Vagina (tissue), 2 donors: ENCODE measurements at regions not wholly inside any gene's neighbourhood (a gene's known extent, or its start where the extent isn't known, plus 50 kb on each side); places are given as distances from the start of the nearest gene placed in this dataset.

Source experiments
- DNase-seq, 2 donors: peaks; one replicate each; pipeline ENCODE4 v3.0.0-alpha.2; 2017; ENCODE audit errors: extremely low spot score in 2 of 2
- H3K27ac ChIP-seq: fragments of 200-600 bp; sonication (generic); one replicate; pipeline ENCODE4 v1.5.1; 2019
- H3K27me3 ChIP-seq: fragments of 200-600 bp; sonication (generic); one replicate; pipeline ENCODE4 v1.5.1; 2019
- H3K36me3 ChIP-seq, 2 donors: fragments of 200-600 bp; sonication (generic); one replicate each; pipeline ENCODE4 v1.5.1; 2017 to 2019
- H3K4me1 ChIP-seq: fragments of 200-600 bp; sonication (generic); one replicate; pipeline ENCODE4 v1.5.1; 2019
- H3K4me3 ChIP-seq, 2 donors: fragments of 200-600 bp; sonication (generic); 1 replicate in 1 of 2; 2 replicates in 1 of 2; pipeline ENCODE4 v1.5.1; 2016 to 2019
- H3K9me3 ChIP-seq: fragments of 200-600 bp; sonication (generic); one replicate; pipeline ENCODE4 v1.5.1; 2019
- POLR2A ChIP-seq, 2 donors: fragments of 450-650 bp; IDR thresholded peaks; one replicate each; pipeline ENCODE4 v1.6.1; 2017; ENCODE audit warnings: antibody characterized with exemption in 2 of 2, mild to moderate bottlenecking in 2 of 2, moderate library complexity in 2 of 2
- POLR2AphosphoS5 ChIP-seq, 2 donors: sonication (generic); formaldehyde crosslinking; IDR thresholded peaks; one replicate each; pipeline ENCODE4 v1.9.0; 2017; ENCODE audit warnings: antibody characterized with exemption in 2 of 2, mild to moderate bottlenecking in 2 of 2, low read depth in 1 of 2; ENCODE audit not compliant: insufficient read depth in 1 of 2
- intact Hi-C: fragments of 100-400 bp; cut with DNase I; formaldehyde crosslinking; loops from one replicate; pipeline ENCODE4 v1.15.1; 2023
- TF ChIP-seq, protein P1 (sequence below), 3 experiments: fragments of 450-650 bp in 2 of 3; fragments of 200-600 bp in 1 of 3; sonication (generic) in 1 of 3; IDR thresholded peaks; one replicate each; pipeline ENCODE4 v1.5.1; 2017 to 2019; ENCODE audit warnings: antibody characterized with exemption in 3 of 3, mild to moderate bottlenecking in 2 of 3, moderate library complexity in 2 of 3

DNA sequence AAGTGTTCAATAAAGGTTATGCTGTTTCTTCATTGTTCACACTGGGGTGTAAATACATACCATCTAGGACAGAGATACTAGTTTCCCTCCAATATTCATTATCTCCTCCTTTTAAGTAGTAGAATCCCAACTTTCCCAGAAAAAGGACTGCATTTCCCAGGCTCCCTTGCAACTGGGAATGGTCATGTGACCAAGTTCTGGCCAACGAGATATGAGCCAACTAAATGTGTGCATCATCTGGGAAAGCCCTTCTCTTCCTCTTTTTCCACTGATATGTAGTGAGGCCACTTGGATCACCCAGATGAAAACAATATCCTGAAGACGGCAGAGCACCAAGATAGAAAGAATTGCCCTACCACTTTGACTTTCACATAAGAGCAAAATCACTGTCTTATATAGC lies 97.9 kb upstream of the PTPRT start:
- H3K4me3 ChIP-seq, result no peak overlapping the region
- no peaks in the 10 kb centered on the region for H3K27me3 ChIP-seq
- no peaks in the 10 kb centered on the region for H3K36me3 ChIP-seq
- H3K4me1 ChIP-seq, result no peaks in the 10 kb centered on the region
- no peak for DNase-seq
- H3K9me3 ChIP-seq, result no peaks in the 10 kb centered on the region
- no peak overlapping the region for H3K27ac ChIP-seq
- TF ChIP-seq POLR2A (IDR thresholded peaks at IDR 0.05) (no peak), POLR2AphosphoS5 (IDR thresholded peaks at IDR 0.05; ENCODE audit: insufficient read depth in 1 of 2, low read depth in 1 of 2) (no peak)
- TF ChIP-seq, protein P1, sequence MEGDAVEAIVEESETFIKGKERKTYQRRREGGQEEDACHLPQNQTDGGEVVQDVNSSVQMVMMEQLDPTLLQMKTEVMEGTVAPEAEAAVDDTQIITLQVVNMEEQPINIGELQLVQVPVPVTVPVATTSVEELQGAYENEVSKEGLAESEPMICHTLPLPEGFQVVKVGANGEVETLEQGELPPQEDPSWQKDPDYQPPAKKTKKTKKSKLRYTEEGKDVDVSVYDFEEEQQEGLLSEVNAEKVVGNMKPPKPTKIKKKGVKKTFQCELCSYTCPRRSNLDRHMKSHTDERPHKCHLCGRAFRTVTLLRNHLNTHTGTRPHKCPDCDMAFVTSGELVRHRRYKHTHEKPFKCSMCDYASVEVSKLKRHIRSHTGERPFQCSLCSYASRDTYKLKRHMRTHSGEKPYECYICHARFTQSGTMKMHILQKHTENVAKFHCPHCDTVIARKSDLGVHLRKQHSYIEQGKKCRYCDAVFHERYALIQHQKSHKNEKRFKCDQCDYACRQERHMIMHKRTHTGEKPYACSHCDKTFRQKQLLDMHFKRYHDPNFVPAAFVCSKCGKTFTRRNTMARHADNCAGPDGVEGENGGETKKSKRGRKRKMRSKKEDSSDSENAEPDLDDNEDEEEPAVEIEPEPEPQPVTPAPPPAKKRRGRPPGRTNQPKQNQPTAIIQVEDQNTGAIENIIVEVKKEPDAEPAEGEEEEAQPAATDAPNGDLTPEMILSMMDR (IDR thresholded peaks at IDR 0.05), result no peak
- intact Hi-C loops, result no loop called here

DNA sequence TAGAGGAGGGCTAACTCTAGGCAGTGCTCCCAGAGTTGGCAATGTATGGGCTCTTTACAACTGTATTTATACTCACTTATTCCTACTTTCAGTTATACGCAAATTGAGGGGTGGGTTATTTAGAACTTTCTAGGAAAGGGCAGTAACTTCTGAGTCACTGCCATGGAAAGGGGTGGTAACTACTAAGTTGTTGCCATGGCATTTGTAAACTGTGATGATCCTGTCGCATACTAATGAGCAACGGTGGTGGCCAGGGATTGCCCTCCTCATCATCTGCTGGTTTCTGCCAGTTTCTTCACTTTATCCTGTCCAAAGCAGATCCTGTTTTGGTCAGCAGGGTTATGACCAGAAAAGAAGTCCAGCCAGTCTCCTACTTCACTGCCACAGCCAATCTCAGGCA lies 95.5 kb upstream of the PTPRT start:
- H3K4me1 ChIP-seq, result no peaks in the 10 kb centered on the region
- DNase-seq, result no peak
- intact Hi-C loops, result no loop called here

DNA sequence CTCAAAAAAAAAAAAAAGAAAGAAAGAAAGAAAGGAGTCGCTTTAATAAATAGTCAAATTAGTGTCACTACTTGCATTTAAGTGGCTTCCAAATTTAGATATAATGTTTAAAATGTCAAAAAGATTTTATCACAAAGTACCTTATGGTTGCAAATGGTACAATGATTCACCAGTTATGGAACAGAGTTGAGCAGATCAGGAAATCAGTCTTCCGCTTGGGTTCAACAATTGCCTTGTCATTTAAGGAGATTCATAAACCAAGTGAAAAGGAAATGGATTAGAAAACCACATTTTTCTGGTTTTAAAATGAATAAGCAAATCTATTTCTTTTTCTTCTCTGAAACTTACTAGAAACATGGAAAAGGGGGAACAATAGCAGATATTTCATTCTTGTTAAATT lies 94.8 kb upstream of the PTPRT start:
- Histone ChIP-seq H3K36me3 (no peaks in the 10 kb centered on the region), H3K9me3 (no peaks in the 10 kb centered on the region), H3K4me3 (no peak overlapping the region), H3K27me3 (no peaks in the 10 kb centered on the region), H3K27ac (no peak overlapping the region), H3K4me1 (no peaks in the 10 kb centered on the region)
- TF ChIP-seq POLR2AphosphoS5 (IDR thresholded peaks at IDR 0.05; ENCODE audit: insufficient read depth in 1 of 2, low read depth in 1 of 2), result no peak
- TF ChIP-seq, protein P1 (IDR thresholded peaks at IDR 0.05), result no peak
- TF ChIP-seq POLR2A (IDR thresholded peaks at IDR 0.05), result no peak
- intact Hi-C loops, result no loop called here
- DNase-seq, result no peak

More for the DNA sequence above, 95.5 kb upstream of the PTPRT start:
- Histone ChIP-seq H3K36me3 (no peaks in the 10 kb centered on the region), H3K27me3 (no peaks in the 10 kb centered on the region), H3K4me3 (no peak overlapping the region), H3K9me3 (no peaks in the 10 kb centered on the region), H3K27ac (no peak overlapping the region)
- no peak for TF ChIP-seq POLR2AphosphoS5 (IDR thresholded peaks at IDR 0.05; ENCODE audit: insufficient read depth in 1 of 2, low read depth in 1 of 2)
- TF ChIP-seq POLR2A (IDR thresholded peaks at IDR 0.05), result no peak
- TF ChIP-seq, protein P1 (IDR thresholded peaks at IDR 0.05), result no peak

GRCh38 chr20:43283126-43283525 lies 93.4 kb upstream of the PTPRT start:
- no peaks in the 10 kb centered on the region for H3K9me3 ChIP-seq
- TF ChIP-seq POLR2AphosphoS5 (IDR thresholded peaks at IDR 0.05; ENCODE audit: insufficient read depth in 1 of 2, low read depth in 1 of 2) (no peak), POLR2A (IDR thresholded peaks at IDR 0.05) (no peak)
- TF ChIP-seq, protein P1 (IDR thresholded peaks at IDR 0.05), result no peak
- DNase-seq, result no peak
- H3K27me3 ChIP-seq, result no peaks in the 10 kb centered on the region
- H3K36me3 ChIP-seq, result no peaks in the 10 kb centered on the region
- no peaks in the 10 kb centered on the region for H3K4me1 ChIP-seq
- intact Hi-C loops, result no loop called here
- no peak overlapping the region for H3K27ac ChIP-seq
- H3K4me3 ChIP-seq, result no peak overlapping the region

DNA sequence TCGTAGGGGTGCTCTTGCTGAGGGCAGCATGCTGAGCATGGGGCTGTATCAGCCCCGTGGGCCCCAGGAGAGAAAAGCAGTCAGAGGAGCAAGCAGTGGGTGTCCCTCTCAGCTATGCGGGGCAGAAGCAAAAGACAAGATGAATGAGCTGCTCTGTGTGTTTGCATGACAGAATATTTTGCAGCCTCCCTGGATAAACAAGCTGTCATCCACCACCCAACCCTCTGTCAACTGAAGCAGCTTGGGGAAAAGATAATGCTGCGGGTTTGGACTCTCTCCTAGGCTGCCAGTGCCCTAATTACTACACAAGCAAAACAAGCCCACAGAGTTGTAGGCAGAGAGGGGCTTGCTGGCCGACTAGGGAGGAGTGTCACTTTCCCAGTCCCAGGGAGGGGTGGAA lies 82.3 kb upstream of the PTPRT start:
- TF ChIP-seq, protein P1 (IDR thresholded peaks at IDR 0.05), result no peak
- TF ChIP-seq POLR2A (IDR thresholded peaks at IDR 0.05) (no peak), POLR2AphosphoS5 (IDR thresholded peaks at IDR 0.05; ENCODE audit: insufficient read depth in 1 of 2, low read depth in 1 of 2) (no peak)
- H3K36me3 ChIP-seq, result no peaks in the 10 kb centered on the region
- no peaks in the 10 kb centered on the region for H3K4me1 ChIP-seq
- intact Hi-C loops, result no loop called here
- H3K27me3 ChIP-seq, result no peaks in the 10 kb centered on the region
- H3K4me3 ChIP-seq, result no peak overlapping the region
- H3K9me3 ChIP-seq, result no peaks in the 10 kb centered on the region
- H3K27ac ChIP-seq, result no peak overlapping the region
- no peak for DNase-seq
